HG02642 (cell line): ENCODE measurements at regions not wholly inside any gene's neighbourhood (a gene's known extent, or its start where the extent isn't known, plus 50 kb on each side); places are given as distances from the start of the nearest gene placed in this dataset.

Source experiments
- ATAC-seq: cut with Tn5 transposase; IDR thresholded peaks from one replicate; pipeline ENCODE4 v1.9.1; 2021; ENCODE audit warnings: mild to moderate bottlenecking; ENCODE audit not compliant: unreplicated experiment, poor library complexity

DNA sequence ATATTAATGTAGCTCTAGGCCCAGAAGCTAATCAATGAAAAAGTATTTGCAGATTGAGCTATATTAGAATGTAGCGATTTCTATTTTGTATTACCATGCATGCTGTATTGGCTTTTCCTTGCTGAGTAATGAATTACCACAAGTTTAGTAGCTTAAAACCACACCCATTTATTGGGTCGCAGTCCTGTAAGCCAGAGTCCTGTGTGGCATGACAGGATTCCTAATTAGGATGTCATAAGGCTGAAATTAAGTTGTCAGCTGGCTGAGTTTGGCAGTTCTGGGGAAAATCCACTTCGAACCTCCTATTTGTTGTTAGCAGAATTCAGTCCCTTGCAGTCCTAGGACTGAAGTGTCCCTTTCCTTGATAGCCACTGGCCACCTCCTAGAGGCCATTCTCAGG lies 50.3 kb upstream of the HHIP start:
- no peak for ATAC-seq
